Vagina (tissue), 2 donors: ENCODE measurements at regions not wholly inside any gene's neighbourhood (a gene's known extent, or its start where the extent isn't known, plus 50 kb on each side); places are given as distances from the start of the nearest gene placed in this dataset.

Experiments
- POLR2A ChIP-seq, 2 donors: fragments of 450-650 bp; IDR thresholded peaks; one replicate each; pipeline ENCODE4 v1.6.1; 2017; ENCODE audit warnings: antibody characterized with exemption in 2 of 2, mild to moderate bottlenecking in 2 of 2, moderate library complexity in 2 of 2
- POLR2AphosphoS5 ChIP-seq, 2 donors: sonication (generic); formaldehyde crosslinking; IDR thresholded peaks; one replicate each; pipeline ENCODE4 v1.9.0; 2017; ENCODE audit warnings: antibody characterized with exemption in 2 of 2, mild to moderate bottlenecking in 2 of 2, low read depth in 1 of 2; ENCODE audit not compliant: insufficient read depth in 1 of 2
- TF ChIP-seq, protein P1 (sequence below), 3 experiments: fragments of 450-650 bp in 2 of 3; fragments of 200-600 bp in 1 of 3; sonication (generic) in 1 of 3; IDR thresholded peaks; one replicate each; pipeline ENCODE4 v1.5.1; 2017 to 2019; ENCODE audit warnings: antibody characterized with exemption in 3 of 3, mild to moderate bottlenecking in 2 of 3, moderate library complexity in 2 of 3

DNA sequence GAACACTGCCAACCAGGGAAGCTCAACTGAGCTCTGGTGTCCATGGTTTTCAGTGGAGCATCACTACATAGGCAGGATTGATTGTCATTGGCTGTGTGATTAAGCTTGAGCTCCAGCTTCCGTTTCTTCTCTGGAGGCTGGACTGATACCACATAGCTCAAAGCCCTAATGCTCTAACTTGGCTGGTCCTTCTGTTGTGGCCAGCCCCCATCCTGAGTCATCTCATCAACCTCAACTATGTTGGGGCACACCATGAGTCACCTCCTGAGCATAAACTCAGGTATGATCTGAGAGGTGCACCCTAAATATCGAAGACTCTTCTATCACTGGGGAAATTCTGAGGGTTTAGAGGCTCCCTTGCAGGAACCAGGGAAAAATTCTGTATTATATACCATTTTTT is 114.5 kb upstream of the INHBA start:
- TF ChIP-seq, protein P1, sequence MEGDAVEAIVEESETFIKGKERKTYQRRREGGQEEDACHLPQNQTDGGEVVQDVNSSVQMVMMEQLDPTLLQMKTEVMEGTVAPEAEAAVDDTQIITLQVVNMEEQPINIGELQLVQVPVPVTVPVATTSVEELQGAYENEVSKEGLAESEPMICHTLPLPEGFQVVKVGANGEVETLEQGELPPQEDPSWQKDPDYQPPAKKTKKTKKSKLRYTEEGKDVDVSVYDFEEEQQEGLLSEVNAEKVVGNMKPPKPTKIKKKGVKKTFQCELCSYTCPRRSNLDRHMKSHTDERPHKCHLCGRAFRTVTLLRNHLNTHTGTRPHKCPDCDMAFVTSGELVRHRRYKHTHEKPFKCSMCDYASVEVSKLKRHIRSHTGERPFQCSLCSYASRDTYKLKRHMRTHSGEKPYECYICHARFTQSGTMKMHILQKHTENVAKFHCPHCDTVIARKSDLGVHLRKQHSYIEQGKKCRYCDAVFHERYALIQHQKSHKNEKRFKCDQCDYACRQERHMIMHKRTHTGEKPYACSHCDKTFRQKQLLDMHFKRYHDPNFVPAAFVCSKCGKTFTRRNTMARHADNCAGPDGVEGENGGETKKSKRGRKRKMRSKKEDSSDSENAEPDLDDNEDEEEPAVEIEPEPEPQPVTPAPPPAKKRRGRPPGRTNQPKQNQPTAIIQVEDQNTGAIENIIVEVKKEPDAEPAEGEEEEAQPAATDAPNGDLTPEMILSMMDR (IDR thresholded peaks at IDR 0.05): no peak
- TF ChIP-seq POLR2A (IDR thresholded peaks at IDR 0.05) (no peak), POLR2AphosphoS5 (IDR thresholded peaks at IDR 0.05; ENCODE audit: insufficient read depth in 1 of 2, low read depth in 1 of 2) (no peak)
